PC-3 (cell line): ENCODE measurements at regions not wholly inside any gene's neighbourhood (a gene's known extent, or its start where the extent isn't known, plus 50 kb on each side); places are given as distances from the start of the nearest gene placed in this dataset.

Experiments used
- EZH2 ChIP-seq: fragments of 300-600 bp; sonication (generic); IDR thresholded peaks from one replicate; pipeline ENCODE4 v1.6.1; 2017; ENCODE audit warnings: antibody characterized with exemption, mild to moderate bottlenecking, low read length; ENCODE audit not compliant: unreplicated experiment
- TF ChIP-seq, protein P1 (sequence below): fragments of 300-600 bp; sonication (generic); conservative IDR thresholded peaks from 2 replicates; pipeline ENCODE4 v1.5.1; 2017; ENCODE audit warnings: antibody characterized with exemption, low read depth, mild to moderate bottlenecking, low read length

DNA sequence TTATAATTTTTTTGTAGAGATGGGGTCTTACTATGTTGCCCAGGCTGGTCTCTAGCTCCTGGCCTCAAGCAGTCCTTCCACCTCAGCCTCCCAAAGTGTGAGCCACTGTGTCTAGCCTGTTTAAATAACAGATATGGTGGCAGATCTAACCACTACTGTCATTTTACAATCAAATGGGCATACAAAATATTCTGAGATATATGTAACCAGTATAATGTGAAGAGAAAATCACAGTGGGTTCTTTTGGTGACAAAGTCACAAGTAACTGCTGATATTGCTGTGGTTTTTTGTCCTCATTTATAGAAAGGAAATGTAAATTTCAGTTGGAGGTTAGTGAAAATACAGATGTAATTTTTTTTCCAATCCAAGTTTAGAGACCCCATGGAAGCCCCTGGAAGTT lies 58.6 kb upstream of the ARHGEF3 start:
- no peak for TF ChIP-seq EZH2
- TF ChIP-seq, protein P1, sequence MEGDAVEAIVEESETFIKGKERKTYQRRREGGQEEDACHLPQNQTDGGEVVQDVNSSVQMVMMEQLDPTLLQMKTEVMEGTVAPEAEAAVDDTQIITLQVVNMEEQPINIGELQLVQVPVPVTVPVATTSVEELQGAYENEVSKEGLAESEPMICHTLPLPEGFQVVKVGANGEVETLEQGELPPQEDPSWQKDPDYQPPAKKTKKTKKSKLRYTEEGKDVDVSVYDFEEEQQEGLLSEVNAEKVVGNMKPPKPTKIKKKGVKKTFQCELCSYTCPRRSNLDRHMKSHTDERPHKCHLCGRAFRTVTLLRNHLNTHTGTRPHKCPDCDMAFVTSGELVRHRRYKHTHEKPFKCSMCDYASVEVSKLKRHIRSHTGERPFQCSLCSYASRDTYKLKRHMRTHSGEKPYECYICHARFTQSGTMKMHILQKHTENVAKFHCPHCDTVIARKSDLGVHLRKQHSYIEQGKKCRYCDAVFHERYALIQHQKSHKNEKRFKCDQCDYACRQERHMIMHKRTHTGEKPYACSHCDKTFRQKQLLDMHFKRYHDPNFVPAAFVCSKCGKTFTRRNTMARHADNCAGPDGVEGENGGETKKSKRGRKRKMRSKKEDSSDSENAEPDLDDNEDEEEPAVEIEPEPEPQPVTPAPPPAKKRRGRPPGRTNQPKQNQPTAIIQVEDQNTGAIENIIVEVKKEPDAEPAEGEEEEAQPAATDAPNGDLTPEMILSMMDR = no peak
